ENCODE measurements at regions not wholly inside any gene's neighbourhood (a gene's known extent, or its start where the extent isn't known, plus 50 kb on each side); places are given as distances from the start of the nearest gene placed in this dataset.

- Histone ChIP-seq H3K36me3 (ENCODE audit: control insufficient read depth in 2 of 4, insufficient read depth in 4 of 4, low read length in 3 of 4) (no peaks in the 10 kb centered on the region), H4K20me1 (replicated peaks in 1 of 2; ENCODE audit: control insufficient read depth in 1 of 2, insufficient read depth in 2 of 2, low read length in 2 of 2) (no peaks in the 10 kb centered on the region), H3K9ac (replicated peaks in 1 of 4; ENCODE audit: extremely low read depth in 1 of 4, low read depth in 3 of 4, low read length in 3 of 4) (no peak overlapping the region), H2BK12ac (ENCODE audit: low read depth, low read length) (no peak overlapping the region), H3K27me3 (replicated peaks in 1 of 4; ENCODE audit: control insufficient read depth in 3 of 4, extremely low read depth in 1 of 4, insufficient read depth in 3 of 4, low read length in 3 of 4) (no peaks in the 10 kb centered on the region), H3K9me3 (ENCODE audit: insufficient read depth in 2 of 2, low read depth in 1 of 2, low read length in 1 of 2) (no peaks in the 10 kb centered on the region), H2BK15ac (ENCODE audit: low read length) (no peak overlapping the region), H3K4me2 (ENCODE audit: insufficient read depth in 1 of 2, low read depth in 2 of 2, low read length in 2 of 2) (no peak overlapping the region), H3K23me2 (ENCODE audit: low read depth, low read length) (no peaks in the 10 kb centered on the region), H3K4me3 (ENCODE audit: extremely low read depth in 1 of 4, insufficient read depth in 2 of 4, low read depth in 3 of 4, low read length in 4 of 4) (no peak overlapping the region), H3K23ac (ENCODE audit: insufficient read length) (no peak overlapping the region), H3K79me1 (ENCODE audit: low read depth, low read length) (no peaks in the 10 kb centered on the region; the same call in 1 of the 2 replicates), H3K18ac (ENCODE audit: extremely low read depth, low read length) (no peak overlapping the region), H4K8ac (ENCODE audit: extremely low read depth, insufficient read depth, low read length) (no peak overlapping the region), H3K27ac (ENCODE audit: low read depth, low read length) (no peak overlapping the region), H2BK20ac (ENCODE audit: low read length) (no peak overlapping the region), H2AFZ (ENCODE audit: low read length) (no peak overlapping the region), H2BK5ac (ENCODE audit: low read depth, low read length) (no peak overlapping the region), H2BK120ac (replicated peaks; ENCODE audit: low read depth, low read length) (no peak overlapping the region), H3K14ac (ENCODE audit: insufficient read length) (no peak overlapping the region), H4K5ac (ENCODE audit: insufficient read length, low read depth, low read length) (no peak overlapping the region), H3K56ac (replicated peaks; ENCODE audit: insufficient read length, low read depth, low read length) (no peak overlapping the region), H3K4me1 (replicated peaks in 1 of 4; ENCODE audit: control insufficient read depth in 3 of 4, insufficient read depth in 4 of 4, low read length in 3 of 4) (peaks cover 0 to 3% (median 0%) of the 10 kb centered on the region in 4 experiments; a peak in 2 of 7 replicates), H2AK5ac (ENCODE audit: low read depth, low read length) (no peak overlapping the region), H3K79me2 (ENCODE audit: control insufficient read depth in 1 of 2, insufficient read depth in 2 of 2, low read length in 2 of 2) (no peaks in the 10 kb centered on the region), H3K4ac (replicated peaks; ENCODE audit: insufficient read length, low read depth, low read length) (no peak overlapping the region), H4K91ac (replicated peaks; ENCODE audit: insufficient read length, low read length) (no peak overlapping the region)
- WGBS, 2 experiments (ENCODE audit: extremely low coverage in 1 of 2, insufficient coverage in 1 of 2, insufficient read length in 1 of 2, insufficient replicate concordance in 2 of 2, low coverage in 1 of 2, low lambda C conversion rate in 2 of 2, missing lambda C conversion rate in 1 of 2): 83% methylated on average over 1 of the region's 1 CpG; no CpG with 5 or more reads in 1 of the 2 experiments
- ChIA-PET CTCF (ENCODE audit: partially characterized antibody) (no interaction called here), POLR2A (ENCODE audit: partially characterized antibody) (no interaction called here)
- DNase-seq (ENCODE audit: low read depth in 1 of 2, low spot score in 2 of 2) (no peak), FAIRE-seq (no peak)
- TF ChIP-seq POLR2A (IDR thresholded peaks at IDR 0.05; ENCODE audit: control extremely low read depth in 1 of 2, low read depth in 2 of 2, low read length in 2 of 2) (no peak), RNF2 (IDR thresholded peaks at IDR 0.05; ENCODE audit: borderline replicate concordance, low read depth, low read length, missing control alignments, poor library complexity, severe bottlenecking) (no peak), KDM1A (IDR thresholded peaks at IDR 0.05; ENCODE audit: borderline replicate concordance, low read length) (no peak), CBX8 (IDR thresholded peaks at IDR 0.05; ENCODE audit: borderline replicate concordance, low read depth, low read length) (no peak), YY1 (IDR thresholded peaks at IDR 0.05; ENCODE audit: low read depth, low read length) (no peak), CBX5 (IDR thresholded peaks at IDR 0.05; ENCODE audit: low read depth, low read length) (no peak), ZNF274 (IDR thresholded peaks at IDR 0.05; ENCODE audit: borderline replicate concordance, extremely low read depth, low read length) (no peak), JUND (IDR thresholded peaks at IDR 0.05; ENCODE audit: low read length) (no peak), POLR2AphosphoS5 (IDR thresholded peaks at IDR 0.05; ENCODE audit: low read depth, low read length) (no peak), KDM4A (IDR thresholded peaks at IDR 0.05; ENCODE audit: low read depth, low read length, severe bottlenecking) (no peak), HDAC6 (IDR thresholded peaks at IDR 0.05; ENCODE audit: low read depth, low read length) (no peak), MAFK (IDR thresholded peaks at IDR 0.05; ENCODE audit: low read depth, low read length) (no peak), ATF2 (IDR thresholded peaks at IDR 0.05; ENCODE audit: low read length) (no peak)
These were observed 233.6 kb downstream of the PCDH7 start for GRCh38 chr4:30953799-30954198.
